OCI-LY3 (cell line): ENCODE measurements at regions not wholly inside any gene's neighbourhood (a gene's known extent, or its start where the extent isn't known, plus 50 kb on each side); places are given as distances from the start of the nearest gene placed in this dataset.

Source experiments
- H2AFZ ChIP-seq: fragments of 200-600, 300-600 bp; shearing (Covaris generic); 2 replicates; pipeline ENCODE4 v1.6.0; 2014; ENCODE audit warnings: antibody characterized with exemption, low read depth, low read length
- H3K27ac ChIP-seq: fragments of 200-600, 300-600 bp; sonication (generic); 2 replicates; pipeline ENCODE4 v1.5.1; 2014; ENCODE audit warnings: mild to moderate bottlenecking, low read length, moderate library complexity, mixed read lengths
- H3K27me3 ChIP-seq: fragments of 200-600, 300-600 bp; sonication (generic); 2 replicates; pipeline ENCODE4 v1.6.1; 2014; ENCODE audit warnings: low read depth, low read length, mixed read lengths
- H3K36me3 ChIP-seq: fragments of 200-600, 300-600 bp; sonication (generic); replicated peaks from 2 replicates; pipeline ENCODE3; 2014; ENCODE audit warnings: low read depth, low read length, mixed read lengths
- H3K4me1 ChIP-seq: fragments of 300-600, 200-600 bp; sonication (generic); 2 replicates; pipeline ENCODE4 v1.6.1; 2014; ENCODE audit warnings: low read length, mixed read lengths
- H3K4me2 ChIP-seq: fragments of 200-600, 300-600 bp; sonication (generic); 2 replicates; pipeline ENCODE4 v1.6.1; 2014; ENCODE audit warnings: low read length, mixed read lengths
- H3K4me3 ChIP-seq: fragments of 300-600, 200-600 bp; sonication (generic); 2 replicates; pipeline ENCODE4 v1.5.1; 2014; ENCODE audit warnings: antibody characterized with exemption, mild to moderate bottlenecking, low read length, moderate library complexity
- H3K79me2 ChIP-seq: fragments of 300-600, 200-600 bp; shearing (Covaris generic); 2 replicates; pipeline ENCODE4 v1.6.1; 2014; ENCODE audit warnings: mild to moderate bottlenecking, low read length, mixed read lengths
- H3K9ac ChIP-seq: fragments of 300-600, 200-600 bp; shearing (Covaris generic); 2 replicates; pipeline ENCODE4 v1.6.0; 2014; ENCODE audit warnings: mild to moderate bottlenecking, low read length, moderate library complexity
- H3K9me3 ChIP-seq: fragments of 200-600, 300-600 bp; shearing (Covaris generic); 2 replicates; pipeline ENCODE4 v1.6.1; 2014; ENCODE audit warnings: low read length, mixed read lengths; ENCODE audit not compliant: insufficient read depth
- H4K20me1 ChIP-seq: fragments of 200-600, 300-600 bp; sonication (generic); 2 replicates; pipeline ENCODE4 v1.6.1; 2016; ENCODE audit warnings: low read length, mixed read lengths; ENCODE audit not compliant: insufficient read depth
- CTCF ChIP-seq: fragments of 200-600, 300-600 bp; sonication (generic); IDR thresholded peaks from 2 replicates; pipeline ENCODE4 v1.5.1; 2014; ENCODE audit warnings: antibody characterized with exemption, low read length, low read depth
- EZH2phosphoT487 ChIP-seq: fragments of 200-600 bp; shearing (Covaris generic); IDR thresholded peaks from 2 replicates; pipeline ENCODE4 v1.6.1; 2018; ENCODE audit warnings: antibody characterized with exemption, mixed run types, low read depth

GRCh38 chr10:117899181-117899683 lies 147.5 kb downstream of the RAB11FIP2 start:
- no peak for TF ChIP-seq CTCF
- TF ChIP-seq EZH2phosphoT487 = no peak
- H3K9ac ChIP-seq = no peak overlapping the region
- no peak overlapping the region for H3K4me2 ChIP-seq

GRCh38 chr10:117900280-117900679 lies 146.5 kb downstream of the RAB11FIP2 start:
- no peaks in the 10 kb centered on the region for H3K36me3 ChIP-seq
- no peak overlapping the region for H3K27ac ChIP-seq
- H4K20me1 ChIP-seq = no peaks in the 10 kb centered on the region
- TF ChIP-seq EZH2phosphoT487 (no peak), CTCF (no peak)
- no peaks in the 10 kb centered on the region for H3K27me3 ChIP-seq
- H3K4me3 ChIP-seq = no peak overlapping the region
- H3K4me2 ChIP-seq = no peak overlapping the region
- no peaks in the 10 kb centered on the region for H3K4me1 ChIP-seq
- H3K79me2 ChIP-seq = no peaks in the 10 kb centered on the region
- no peak overlapping the region for H3K9ac ChIP-seq
- H2AFZ ChIP-seq = no peak overlapping the region
- no peaks in the 10 kb centered on the region for H3K9me3 ChIP-seq

More at GRCh38 chr10:117899181-117899683, 147.5 kb downstream of the RAB11FIP2 start:
- Histone ChIP-seq H2AFZ (no peak overlapping the region), H3K9me3 (no peaks in the 10 kb centered on the region), H3K36me3 (no peaks in the 10 kb centered on the region), H3K27me3 (no peaks in the 10 kb centered on the region), H3K4me1 (no peaks in the 10 kb centered on the region), H4K20me1 (no peaks in the 10 kb centered on the region), H3K27ac (no peak overlapping the region), H3K4me3 (no peak overlapping the region), H3K79me2 (no peaks in the 10 kb centered on the region)

DNA sequence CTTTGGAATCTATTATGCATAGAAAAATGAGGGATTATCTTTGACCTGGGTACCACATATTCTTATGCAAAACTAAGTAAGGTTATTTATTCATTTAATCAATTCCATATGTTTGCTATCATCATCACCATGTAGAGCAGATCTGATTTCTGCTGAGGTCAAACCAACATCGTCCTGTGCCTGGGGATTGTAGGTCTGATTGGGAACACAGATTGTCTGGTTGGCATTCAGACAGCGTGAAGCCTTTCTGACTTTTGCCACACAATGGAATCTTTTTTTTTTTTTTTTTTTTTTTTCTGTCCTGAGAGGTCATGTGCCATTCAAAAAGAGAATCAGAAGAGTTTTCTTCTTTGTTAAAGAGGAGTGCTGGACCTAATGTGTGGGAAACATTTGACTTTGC lies 142.9 kb downstream of the RAB11FIP2 start:
- TF ChIP-seq CTCF (no peak), EZH2phosphoT487 (no peak)
- H3K36me3 ChIP-seq = no peaks in the 10 kb centered on the region
- H3K4me2 ChIP-seq = no peak overlapping the region
- no peaks in the 10 kb centered on the region for H3K9me3 ChIP-seq
- H3K4me1 ChIP-seq = no peaks in the 10 kb centered on the region
- no peak overlapping the region for H3K9ac ChIP-seq
- H3K27me3 ChIP-seq = no peaks in the 10 kb centered on the region
- no peaks in the 10 kb centered on the region for H3K79me2 ChIP-seq
- no peak overlapping the region for H3K27ac ChIP-seq
- no peak overlapping the region for H2AFZ ChIP-seq
- H3K4me3 ChIP-seq = no peak overlapping the region
- H4K20me1 ChIP-seq = no peaks in the 10 kb centered on the region

GRCh38 chr10:117905404-117905803 lies 141.3 kb downstream of the RAB11FIP2 start:
- Histone ChIP-seq H3K4me2 (no peak overlapping the region), H3K9me3 (no peaks in the 10 kb centered on the region), H2AFZ (no peak overlapping the region), H3K27me3 (no peaks in the 10 kb centered on the region), H3K79me2 (no peaks in the 10 kb centered on the region), H3K27ac (no peak overlapping the region), H3K36me3 (no peaks in the 10 kb centered on the region), H4K20me1 (no peaks in the 10 kb centered on the region), H3K4me3 (no peak overlapping the region), H3K9ac (no peak overlapping the region), H3K4me1 (no peaks in the 10 kb centered on the region)
- no peak for TF ChIP-seq CTCF
- no peak for TF ChIP-seq EZH2phosphoT487
